Islet precursor cell (in vitro differentiated cells): ENCODE measurements at regions not wholly inside any gene's neighbourhood (a gene's known extent, or its start where the extent isn't known, plus 50 kb on each side); places are given as distances from the start of the nearest gene placed in this dataset.

Experiments
- DNase-seq: peaks from one replicate; pipeline ENCODE4 v3.0.0-alpha.2; 2018

GRCh38 chr15:89421219-89421618, 75.2 kb downstream of the RHCG start:
- DNase-seq, result no peak

DNA sequence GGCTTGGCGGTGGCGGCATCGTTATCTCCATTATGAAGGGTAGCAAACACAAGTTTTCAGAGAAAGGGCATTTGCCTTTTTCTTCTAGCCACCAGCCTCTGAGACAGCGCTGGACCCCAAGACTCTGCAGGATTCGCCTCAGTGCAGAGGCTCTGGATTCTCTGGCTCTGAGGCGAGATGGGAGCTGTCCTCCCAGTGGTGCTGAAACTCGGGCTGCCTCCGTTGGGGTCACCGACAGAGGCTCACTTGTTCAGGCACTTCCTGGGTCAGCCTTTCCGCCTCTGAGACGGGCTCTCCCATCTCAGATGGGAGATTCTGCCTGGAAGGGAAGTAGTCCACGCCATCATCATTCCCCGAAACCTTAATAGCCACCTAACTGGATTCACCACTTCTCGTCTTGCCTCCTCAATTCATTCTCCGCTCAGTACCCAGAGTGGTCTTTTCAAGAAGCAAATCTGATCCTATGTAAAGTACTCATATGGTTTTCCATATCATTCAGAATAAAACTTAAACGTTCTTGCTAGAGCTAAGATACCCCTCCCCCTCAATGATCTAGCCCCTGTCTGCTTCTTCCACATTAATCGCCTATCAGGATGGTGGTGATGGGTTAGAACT, 76.9 kb downstream of the RHCG start:
- peak; percentile 87 for DNase-seq

GRCh38 chr15:89417206-89417725, 79.1 kb downstream of the RHCG start:
- DNase-seq, result no peak

DNA sequence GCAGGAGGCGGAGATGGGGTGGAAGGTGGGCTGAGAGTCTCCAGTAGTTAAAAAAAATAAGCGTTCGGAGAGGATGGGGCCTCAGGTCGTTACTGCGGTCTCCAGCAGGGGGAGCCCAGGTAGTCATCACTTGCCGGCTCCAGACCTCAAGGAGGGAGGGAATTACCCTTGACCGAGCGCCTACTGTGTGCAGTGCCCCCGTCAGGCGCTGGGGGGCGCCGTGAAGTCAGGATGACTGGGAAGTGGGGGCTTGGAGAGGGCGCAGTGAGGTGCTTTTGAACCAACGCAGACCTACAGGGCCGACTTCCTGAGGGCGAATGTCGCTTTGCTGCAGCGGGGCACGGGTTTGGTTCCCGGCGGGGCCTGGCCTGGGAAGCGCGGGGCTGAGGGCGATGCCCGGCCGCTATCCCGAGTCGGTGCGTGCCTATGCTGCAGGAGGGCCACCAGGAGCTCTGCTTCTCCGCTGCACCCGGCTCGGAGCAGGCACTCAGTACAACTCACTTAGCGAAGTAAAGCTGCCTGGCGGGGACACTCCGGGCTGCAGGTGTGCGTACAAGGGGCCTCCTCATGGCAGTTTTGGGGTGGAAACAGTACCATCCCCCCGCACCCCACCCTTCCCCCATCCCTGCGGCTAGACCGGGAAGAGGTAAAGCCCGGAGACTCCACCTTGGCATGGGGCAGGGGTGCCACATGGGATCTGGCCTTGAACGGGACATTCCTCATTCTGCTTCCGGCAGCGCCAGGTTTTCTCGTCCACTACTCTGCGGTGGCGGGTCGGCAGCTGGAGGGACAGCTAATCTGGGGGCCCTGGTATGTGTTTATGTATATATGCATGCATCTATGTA, 79.8 kb downstream of the RHCG start:
- peak; percentile 94 for DNase-seq

- DNase-seq, result no peak
Observed at GRCh38 chr15:89414571-89414970, 79.9 kb upstream of the POLG start.

DNA sequence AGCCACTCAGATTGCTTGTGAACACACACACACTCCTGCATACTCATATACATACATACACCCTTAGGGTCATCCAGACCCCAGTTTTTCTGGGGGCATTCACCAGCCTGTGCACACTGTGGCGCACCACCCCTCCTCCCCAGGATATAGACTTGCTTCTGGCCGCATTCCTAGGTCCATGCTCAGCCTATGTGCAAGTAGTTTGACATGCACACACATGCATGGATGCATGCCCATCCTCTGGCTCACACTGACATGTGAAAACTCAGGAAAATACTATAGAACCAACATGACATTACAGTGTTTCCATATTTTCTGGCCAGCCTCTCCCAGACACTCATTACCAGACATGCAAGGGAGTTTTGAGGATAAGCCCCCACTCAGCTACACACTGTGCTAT, 79.3 kb upstream of the POLG start:
- no peak for DNase-seq

GRCh38 chr15:89412905-89413411, 78.3 kb upstream of the POLG start:
- no peak for DNase-seq

GRCh38 chr15:89410039-89410435, 75.4 kb upstream of the POLG start:
- no peak for DNase-seq

DNA sequence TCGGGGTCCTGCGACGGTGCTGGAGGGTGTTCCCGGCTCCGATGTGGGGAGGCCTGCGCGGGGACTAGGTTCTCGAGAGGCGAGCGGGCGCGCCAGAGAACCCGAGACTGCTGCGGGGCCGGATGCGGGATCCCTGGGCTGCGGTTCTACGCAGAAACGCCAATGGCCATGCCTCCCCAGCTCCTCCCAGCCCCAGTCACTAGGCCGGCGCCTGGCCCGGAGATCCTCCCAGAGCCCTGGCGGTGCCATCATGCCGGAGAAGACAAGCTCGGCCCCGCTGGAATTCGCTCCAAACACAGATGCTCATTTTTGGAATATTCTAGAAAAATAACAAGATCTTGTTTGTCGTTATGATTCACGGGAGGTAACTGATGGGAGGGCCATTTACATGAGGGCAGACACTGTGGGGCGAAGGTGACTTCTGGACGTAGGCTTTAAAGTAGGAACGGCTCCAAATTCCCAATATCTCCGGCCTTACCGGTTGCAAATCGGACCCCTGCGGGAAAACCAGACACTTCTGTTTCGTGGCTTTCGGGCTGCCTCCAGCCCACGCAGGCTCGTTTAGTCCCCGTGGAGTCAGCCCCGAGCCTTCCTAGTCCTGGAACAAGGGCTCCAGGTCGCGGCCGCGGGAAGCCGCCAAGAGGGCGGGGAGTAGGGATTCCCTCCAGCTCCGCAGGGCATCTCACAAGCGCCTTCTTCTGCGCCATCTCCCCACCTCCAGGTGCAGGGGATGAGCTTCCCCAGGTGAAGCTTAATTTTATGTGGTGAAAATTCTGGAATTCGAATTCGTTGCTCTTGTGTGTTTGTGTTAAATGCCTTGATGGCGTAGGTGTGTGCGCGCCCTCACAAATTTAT, 74.8 kb upstream of the POLG start:
- DNase-seq, result no peak

GRCh38 chr15:89408372-89409183, 74.0 kb upstream of the POLG start:
- DNase-seq, result no peak

DNA sequence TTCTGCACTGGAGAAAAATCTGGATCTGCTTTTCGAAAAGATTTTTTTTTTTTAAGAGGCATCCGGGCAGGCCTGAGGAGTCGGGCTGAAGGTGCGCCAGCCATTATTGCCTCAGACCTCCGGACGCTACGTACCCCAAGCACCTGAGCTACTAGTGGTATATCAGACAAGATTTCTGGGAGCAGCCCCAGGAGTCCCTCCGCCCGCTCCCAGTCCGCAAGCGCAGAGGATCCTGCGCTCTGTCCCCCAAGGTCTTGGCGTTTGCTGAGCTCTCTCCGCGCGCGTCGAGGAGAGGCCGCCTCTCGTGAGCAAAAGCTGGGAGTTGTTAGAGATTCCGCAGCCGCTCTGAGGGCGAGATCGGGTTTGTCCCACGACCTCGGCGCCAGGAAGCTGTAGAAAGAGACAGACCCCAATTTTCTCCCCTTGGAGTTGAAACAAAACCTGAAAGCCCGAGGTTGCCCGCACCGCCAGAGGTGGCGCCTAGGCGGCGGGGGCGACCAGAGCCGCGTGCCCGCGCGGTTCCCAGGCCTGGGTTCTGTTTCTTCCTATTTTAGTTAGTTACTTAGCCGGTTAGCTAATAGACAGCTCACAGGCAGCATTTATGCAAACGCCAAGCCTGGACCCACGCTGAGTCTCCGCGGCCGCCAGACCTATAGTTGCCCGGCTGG, 72.5 kb upstream of the POLG start:
- DNase-seq, result peak; percentile 67

DNA sequence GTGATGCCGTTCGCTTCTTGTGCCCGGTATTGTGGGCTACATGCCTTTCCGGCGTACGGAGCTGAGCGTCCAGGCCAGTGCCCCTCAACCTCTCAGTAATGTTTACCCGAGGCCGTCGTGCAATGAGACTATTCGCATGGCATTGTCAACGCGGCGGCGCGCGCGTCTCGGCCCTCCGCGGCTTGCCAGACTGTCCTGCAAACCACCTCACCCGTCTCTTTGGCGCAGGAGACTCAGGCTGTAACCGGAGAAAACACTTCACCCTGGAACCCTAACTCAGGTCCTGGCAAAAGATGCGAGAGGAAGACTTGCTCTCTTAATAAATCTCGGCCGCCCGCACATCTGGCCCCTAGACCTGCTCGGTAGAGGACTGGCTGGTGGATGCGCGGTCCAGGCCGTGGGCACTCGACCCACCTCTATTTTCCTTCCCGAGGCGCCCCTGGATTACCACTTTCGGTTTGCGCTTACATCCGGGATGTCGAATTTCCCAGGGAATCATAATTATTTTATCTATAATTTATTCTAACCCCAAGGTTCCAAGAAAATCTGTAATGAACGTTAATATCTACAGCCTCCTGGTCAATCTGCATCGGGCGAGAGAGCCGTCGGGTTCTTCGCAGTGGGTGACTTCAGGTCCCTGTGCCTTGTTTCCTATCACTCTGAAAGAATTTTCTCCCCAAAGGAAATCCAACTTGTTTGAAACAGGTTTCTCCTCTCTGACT, 71.8 kb upstream of the POLG start:
- no peak for DNase-seq

DNA sequence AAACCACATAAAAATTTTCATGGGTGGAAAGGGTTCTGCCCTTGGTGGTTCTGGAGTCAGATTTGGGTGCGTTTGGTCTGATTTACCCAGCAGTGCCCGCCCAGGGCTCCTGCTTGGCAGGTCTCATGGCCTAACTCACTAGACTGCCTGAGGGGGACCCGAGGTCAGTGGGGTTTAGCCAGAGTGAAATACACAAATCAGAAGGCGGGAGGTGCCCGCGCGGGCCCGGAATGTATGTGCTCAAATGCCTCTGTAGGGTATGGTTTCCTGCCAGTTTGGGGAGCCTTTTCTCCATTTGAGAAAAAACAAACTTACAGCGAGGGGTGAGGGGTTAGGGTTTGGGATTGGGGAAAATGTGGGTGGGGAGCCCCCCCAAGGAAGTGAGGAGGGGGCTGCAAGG, 70.9 kb upstream of the POLG start:
- DNase-seq, result no peak

DNA sequence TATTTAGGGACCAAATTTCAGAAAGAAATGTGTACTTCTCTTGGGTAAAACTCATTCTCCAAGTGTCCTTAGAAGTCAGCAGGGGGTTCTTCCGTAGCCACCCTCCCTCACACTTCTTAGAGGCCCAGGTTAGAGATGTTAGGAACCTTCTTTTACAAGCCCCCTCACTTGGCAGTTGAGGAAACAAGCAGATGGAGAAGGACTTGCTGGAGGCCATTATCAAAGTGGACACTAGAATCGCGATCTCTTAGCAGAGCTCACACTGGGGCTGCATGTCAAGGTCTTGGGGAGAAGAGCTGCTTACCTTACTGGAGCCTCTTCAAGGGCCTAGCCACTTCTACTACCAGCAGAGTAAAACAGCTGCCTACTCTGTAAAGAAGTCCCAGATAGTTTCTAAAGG, 69.4 kb upstream of the POLG start:
- no peak for DNase-seq

- no peak for DNase-seq
Observed at GRCh38 chr15:89402518-89402805, 67.8 kb upstream of the POLG start.

- DNase-seq, result no peak
Observed at GRCh38 chr15:89401631-89402517, 67.2 kb upstream of the POLG start.

GRCh38 chr15:89400782-89401545, 66.3 kb upstream of the POLG start:
- no peak for DNase-seq

DNA sequence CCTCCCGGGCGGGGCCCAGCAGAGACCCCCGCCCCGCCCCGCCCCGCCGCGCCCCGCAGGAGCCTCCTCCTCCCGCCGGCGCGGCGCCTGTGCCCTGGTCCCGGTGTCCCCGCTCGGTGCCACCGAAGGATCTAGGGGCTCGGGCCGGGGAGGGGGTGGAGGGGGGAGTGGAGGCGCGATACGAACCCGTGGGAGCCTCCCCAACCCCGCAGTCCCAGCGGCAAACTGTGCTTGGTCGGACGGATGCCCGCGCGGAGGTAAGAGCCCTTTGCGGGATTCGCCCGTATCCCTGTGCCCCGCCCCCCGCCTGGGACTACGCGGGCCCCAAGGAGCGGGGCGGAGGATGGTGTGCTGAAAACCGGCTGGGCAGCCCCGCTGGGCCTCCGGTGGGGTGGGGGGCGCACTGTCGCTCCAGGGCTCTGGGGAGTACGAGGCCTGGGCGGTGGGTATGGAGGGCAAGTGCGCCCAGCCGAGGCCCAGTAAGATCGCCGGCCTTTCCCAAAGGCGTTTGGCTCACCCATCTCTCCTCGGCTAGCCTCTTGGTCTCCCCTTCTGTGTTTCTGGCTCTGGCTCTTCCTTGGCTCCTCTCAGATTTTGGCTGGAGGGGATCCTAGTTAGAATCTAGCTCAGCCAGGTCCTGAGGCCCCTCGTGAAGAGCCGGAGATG, 65.6 kb upstream of the POLG start:
- no peak for DNase-seq
